Adrenal gland (tissue), 9 donors: ENCODE measurements at regions not wholly inside any gene's neighbourhood (a gene's known extent, or its start where the extent isn't known, plus 50 kb on each side); places are given as distances from the start of the nearest gene placed in this dataset.

Experiments used
- DNase-seq, 7 donors: peaks; one replicate each; pipeline ENCODE4 v3.0.0-alpha.2; 2019 to 2020
- H3K27ac ChIP-seq, 5 donors: fragments of 200-600 bp; sonication (generic) in 4 of 5; 1 replicate in 3 of 5; 2 replicates in 2 of 5; pipeline versions ENCODE4 v1.5.1 to v1.8.0; 2016 to 2020; ENCODE audit warnings: mild to moderate bottlenecking in 1 of 5
- H3K27me3 ChIP-seq: fragments of 200-600 bp; 2 replicates; pipeline ENCODE4 v1.8.0; 2021
- H3K36me3 ChIP-seq, 2 donors: fragments of 200-600 bp; replicated peaks in 1 of 2; 1 replicate in 1 of 2; 2 replicates in 1 of 2; pipeline versions ENCODE4 v1.5.1 to v1.8.0; 2018 to 2022
- H3K4me1 ChIP-seq, 2 donors: fragments of 200-600 bp; replicated peaks in 1 of 2; 1 replicate in 1 of 2; 2 replicates in 1 of 2; pipeline versions ENCODE4 v1.5.1 to v1.8.0; 2018 to 2021
- H3K4me3 ChIP-seq, 4 donors: fragments of 200-600 bp; sonication (generic) in 3 of 4; one replicate each; pipeline ENCODE4 v1.5.1; 2016 to 2018
- H3K9me3 ChIP-seq, 3 donors: fragments of 200-600 bp; sonication (generic) in 1 of 3; replicated peaks in 1 of 3; 1 replicate in 2 of 3; 2 replicates in 1 of 3; pipeline versions ENCODE4 v1.5.1 to v1.8.0; 2016 to 2021
- POLR2A ChIP-seq, 2 donors: fragments of 450-650 bp; IDR thresholded peaks; one replicate each; pipeline ENCODE4 v1.6.1; 2017; ENCODE audit warnings: antibody characterized with exemption in 2 of 2, mild to moderate bottlenecking in 2 of 2, moderate library complexity in 1 of 2
- WGBS, 4 donors: extraction: QIAGEN DNeasy Blood & Tissue Kit in 2 of 4; methylation state at CpG; one replicate each; pipeline versions ENCODE4 v1.1.5 to v1.1.7; 2013 to 2017; 5-methylcytosine and 5-hydroxymethylcytosine counted together
- intact Hi-C, 2 donors: fragments of 100-400 bp; cut with DNase I; formaldehyde crosslinking; loops; one replicate each; pipeline versions ENCODE4 v1.14.1 to v1.15.0; 2022 to 2023
- TF ChIP-seq, protein P1 (sequence below), 6 experiments: fragments of 450-650 bp in 4 of 6; fragments of 200-600 bp in 2 of 6; sonication (generic) in 1 of 6; IDR thresholded peaks; 1 replicate in 5 of 6; 2 replicates in 1 of 6; pipeline versions ENCODE4 v1.5.1 to v1.8.0; 2016 to 2021; ENCODE audit warnings: antibody characterized with exemption in 6 of 6, mild to moderate bottlenecking in 2 of 6, moderate library complexity in 1 of 6
- donor health status: healthy with polysubstance abuse.
- donor health status: Bipolar disorder and iron deficiency.
- donor health status: DM: yes; HTN: yes; CAD: no.
- donor health status: DM: no; HTN: no; CAD: no.
- donor health status: DM: no; HTN: no; CAD: no.

DNA sequence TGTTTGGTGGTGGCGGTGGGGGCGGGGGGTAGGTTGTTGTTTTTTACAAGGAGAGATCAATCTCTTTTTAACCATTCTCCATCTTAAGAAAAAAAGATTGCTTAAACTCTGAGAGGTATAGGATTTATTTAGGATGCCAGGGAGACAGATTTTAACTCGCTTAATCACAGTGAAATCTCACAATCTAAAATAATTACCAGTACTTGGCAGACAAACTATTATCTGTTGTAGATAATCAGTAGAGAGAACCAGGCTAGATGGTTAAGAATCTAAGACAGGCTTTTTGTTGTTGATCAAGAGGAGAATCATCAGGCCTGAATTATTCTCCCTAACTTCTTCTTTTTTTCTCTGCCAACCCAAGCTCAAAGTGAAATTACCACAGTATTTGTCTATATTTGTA lies 470.2 kb upstream of the ADAMTS9 start:
- intact Hi-C loops = no loop called here
- no peak overlapping the region for H3K4me3 ChIP-seq
- no peak for DNase-seq
- H3K36me3 ChIP-seq = no peaks in the 10 kb centered on the region
- WGBS, 4 donors = 84 to 89% (median 86%) methylated on average over 3 of the region's 3 CpGs
- H3K27ac ChIP-seq = no peak overlapping the region
- H3K4me1 ChIP-seq = no peaks in the 10 kb centered on the region
- no peaks in the 10 kb centered on the region for H3K27me3 ChIP-seq
- no peaks in the 10 kb centered on the region for H3K9me3 ChIP-seq
- TF ChIP-seq, protein P1, sequence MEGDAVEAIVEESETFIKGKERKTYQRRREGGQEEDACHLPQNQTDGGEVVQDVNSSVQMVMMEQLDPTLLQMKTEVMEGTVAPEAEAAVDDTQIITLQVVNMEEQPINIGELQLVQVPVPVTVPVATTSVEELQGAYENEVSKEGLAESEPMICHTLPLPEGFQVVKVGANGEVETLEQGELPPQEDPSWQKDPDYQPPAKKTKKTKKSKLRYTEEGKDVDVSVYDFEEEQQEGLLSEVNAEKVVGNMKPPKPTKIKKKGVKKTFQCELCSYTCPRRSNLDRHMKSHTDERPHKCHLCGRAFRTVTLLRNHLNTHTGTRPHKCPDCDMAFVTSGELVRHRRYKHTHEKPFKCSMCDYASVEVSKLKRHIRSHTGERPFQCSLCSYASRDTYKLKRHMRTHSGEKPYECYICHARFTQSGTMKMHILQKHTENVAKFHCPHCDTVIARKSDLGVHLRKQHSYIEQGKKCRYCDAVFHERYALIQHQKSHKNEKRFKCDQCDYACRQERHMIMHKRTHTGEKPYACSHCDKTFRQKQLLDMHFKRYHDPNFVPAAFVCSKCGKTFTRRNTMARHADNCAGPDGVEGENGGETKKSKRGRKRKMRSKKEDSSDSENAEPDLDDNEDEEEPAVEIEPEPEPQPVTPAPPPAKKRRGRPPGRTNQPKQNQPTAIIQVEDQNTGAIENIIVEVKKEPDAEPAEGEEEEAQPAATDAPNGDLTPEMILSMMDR (IDR thresholded peaks at IDR 0.05) = no peak
- no peak for TF ChIP-seq POLR2A (IDR thresholded peaks at IDR 0.05)

DNA sequence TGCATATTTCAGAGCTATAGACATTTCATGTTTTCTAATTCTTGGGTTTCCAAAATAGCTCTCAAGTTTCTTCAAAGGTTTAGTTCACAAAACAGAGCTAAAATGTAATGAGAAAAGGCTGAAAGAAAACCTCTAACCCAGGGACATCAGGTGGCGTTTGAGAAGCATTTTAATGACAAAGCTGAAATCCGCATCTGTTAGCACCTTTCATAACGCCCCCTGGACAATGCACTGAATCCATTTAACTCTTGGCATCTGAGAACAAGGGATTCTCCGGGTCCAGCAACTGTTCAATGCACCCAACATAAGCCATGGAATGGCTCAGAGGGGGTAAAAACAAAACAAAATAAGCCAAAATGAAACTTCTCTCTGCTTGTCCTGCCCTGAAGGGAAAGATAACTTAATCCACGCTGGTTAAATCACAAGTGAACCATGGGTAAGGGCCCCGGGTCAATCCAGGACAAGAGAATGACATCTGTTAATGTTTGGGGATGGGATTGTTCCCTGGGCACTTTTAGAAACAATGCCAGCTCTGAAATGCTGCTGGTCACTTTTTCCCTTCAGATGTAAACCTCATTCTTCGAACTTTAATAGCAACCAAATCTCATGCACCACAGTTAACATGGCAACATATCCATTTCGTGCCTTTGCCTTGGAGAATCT lies 466.2 kb upstream of the ADAMTS9 start:
- Histone ChIP-seq H3K4me3 (no peak overlapping the region), H3K27me3 (no peaks in the 10 kb centered on the region), H3K9me3 (no peaks in the 10 kb centered on the region), H3K27ac (no peak overlapping the region), H3K4me1 (no peaks in the 10 kb centered on the region), H3K36me3 (no peaks in the 10 kb centered on the region)
- intact Hi-C loops = no loop called here
- no peak for DNase-seq
- WGBS, 4 donors = 69 to 76% (median 73%) methylated on average over 8 of the region's 8 CpGs
- TF ChIP-seq, protein P1 (IDR thresholded peaks at IDR 0.05) = no peak
- TF ChIP-seq POLR2A (IDR thresholded peaks at IDR 0.05) = no peak

DNA sequence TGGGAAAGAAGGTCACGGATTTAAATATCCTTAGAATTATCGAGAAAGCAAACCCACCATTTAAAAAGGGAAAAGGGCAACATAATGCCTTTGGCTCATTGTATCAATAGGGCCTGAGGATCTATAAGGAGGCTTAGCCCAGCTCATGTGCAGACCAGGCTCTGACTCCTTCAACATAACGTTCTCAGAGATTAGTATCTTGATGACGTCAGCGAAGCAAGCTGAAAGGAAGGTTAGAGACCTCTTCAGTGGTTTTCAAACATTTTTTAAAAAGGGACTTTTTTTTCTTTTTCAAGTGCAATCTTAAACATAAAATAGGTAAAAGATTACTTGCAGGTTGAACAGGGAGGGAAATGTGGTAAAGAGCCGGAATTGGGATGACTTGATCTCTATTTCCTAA lies 463.9 kb upstream of the ADAMTS9 start:
- intact Hi-C loops = no loop called here
- no peaks in the 10 kb centered on the region for H3K27me3 ChIP-seq
- 78 to 86% (median 82%) methylated on average over 6 of the region's 6 CpGs for WGBS, 4 donors
- H3K4me3 ChIP-seq = no peak overlapping the region
- TF ChIP-seq, protein P1 (IDR thresholded peaks at IDR 0.05) = no peak
- no peak for TF ChIP-seq POLR2A (IDR thresholded peaks at IDR 0.05)
- H3K4me1 ChIP-seq = no peaks in the 10 kb centered on the region
- no peak overlapping the region for H3K27ac ChIP-seq
- no peak for DNase-seq
- H3K36me3 ChIP-seq = no peaks in the 10 kb centered on the region
- no peaks in the 10 kb centered on the region for H3K9me3 ChIP-seq

DNA sequence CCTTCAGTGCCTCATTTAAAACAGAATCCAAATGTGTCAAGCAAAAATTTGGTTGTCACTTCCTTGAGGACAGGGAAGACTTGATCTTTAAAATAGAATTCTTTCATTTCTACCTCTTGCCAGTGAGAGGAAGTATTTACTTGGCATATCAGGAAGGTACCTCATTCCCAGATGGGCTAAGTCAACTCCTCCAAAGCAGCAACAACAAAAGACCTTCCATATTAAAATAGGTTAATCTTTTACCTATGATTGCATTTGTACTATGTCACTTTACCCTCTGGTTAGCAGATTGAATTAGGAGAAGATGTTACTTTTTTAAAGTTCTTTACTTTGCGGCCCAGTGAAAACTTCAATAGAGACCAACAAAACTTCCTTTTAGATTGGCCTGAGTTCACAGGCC lies 462.1 kb upstream of the ADAMTS9 start:
- Histone ChIP-seq H3K36me3 (no peaks in the 10 kb centered on the region), H3K9me3 (no peaks in the 10 kb centered on the region), H3K4me3 (no peak overlapping the region), H3K4me1 (no peaks in the 10 kb centered on the region), H3K27me3 (no peaks in the 10 kb centered on the region), H3K27ac (no peak overlapping the region)
- WGBS, 4 donors = 92 to 99% (median 94%) methylated on average over 1 of the region's 1 CpG
- intact Hi-C loops = no loop called here
- DNase-seq = no peak
- TF ChIP-seq, protein P1 (IDR thresholded peaks at IDR 0.05) = no peak
- TF ChIP-seq POLR2A (IDR thresholded peaks at IDR 0.05) = no peak
